Activated T-cell treated with anti-CD3 and anti-CD28 coated beads, Interleukin-2, amount 50 U/mL, for 72 hours (primary cell): ENCODE measurements at regions not wholly inside any gene's neighbourhood (a gene's known extent, or its start where the extent isn't known, plus 50 kb on each side); places are given as distances from the start of the nearest gene placed in this dataset.

Experiments
- ATAC-seq, 2 donors: fragments of 150-1000 bp; cut with Tn5 transposase; replicated peaks in 1 of 2; 2 replicates each; pipeline ENCODE4 v1.10.0; 2021; ENCODE audit warnings: moderate library complexity in 2 of 2, mild to moderate bottlenecking in 1 of 2
- DNase-seq, 2 donors: peaks; one replicate each; pipeline ENCODE4 v3.0.0; 2021 to 2022; ENCODE audit warnings: mixed read lengths in 1 of 2
- H3K27ac Mint-ChIP-seq: one replicate; pipeline ENCODE4 v1.8.0; 2022; ENCODE audit warnings: mild to moderate bottlenecking, moderate library complexity, mixed read lengths
- H3K27me3 Mint-ChIP-seq: one replicate; pipeline ENCODE4 v1.8.0; 2022; ENCODE audit warnings: low read depth, mixed read lengths
- H3K36me3 Mint-ChIP-seq, 2 donors: one replicate each; pipeline ENCODE4 v1.8.0; 2022; ENCODE audit warnings: mixed read lengths in 2 of 2, mild to moderate bottlenecking in 1 of 2; ENCODE audit not compliant: insufficient read depth in 2 of 2
- H3K4me1 Mint-ChIP-seq: one replicate; pipeline ENCODE4 v1.8.0; 2022; ENCODE audit warnings: low read depth, mixed read lengths
- H3K4me3 Mint-ChIP-seq, 2 donors: one replicate each; pipeline ENCODE4 v1.8.0; 2022; ENCODE audit warnings: mild to moderate bottlenecking in 2 of 2, mixed read lengths in 2 of 2, moderate library complexity in 2 of 2
- H3K9me3 Mint-ChIP-seq, 2 donors: one replicate each; pipeline ENCODE4 v1.8.0; 2022; ENCODE audit warnings: mixed read lengths in 2 of 2

GRCh38 chr9:116039312-116039711, 114.3 kb upstream of the PAPPA start:
- H3K27ac Mint-ChIP-seq, result no peak overlapping the region
- no peak for ATAC-seq

GRCh38 chr9:116039893-116040292, 113.7 kb upstream of the PAPPA start:
- DNase-seq, result no peak
- no peak overlapping the region for H3K27ac Mint-ChIP-seq
- no peaks in the 10 kb centered on the region for H3K27me3 Mint-ChIP-seq
- H3K36me3 Mint-ChIP-seq, result no peaks in the 10 kb centered on the region
- H3K4me3 Mint-ChIP-seq, result no peak overlapping the region
- ATAC-seq, result no peak
- no peaks in the 10 kb centered on the region for H3K4me1 Mint-ChIP-seq
- H3K9me3 Mint-ChIP-seq, result peaks cover 0 to 5% of the 10 kb centered on the region in 2 donors

More at GRCh38 chr9:116039312-116039711, 114.3 kb upstream of the PAPPA start:
- Mint-ChIP-seq H3K9me3 (peaks cover 0 to 4% of the 10 kb centered on the region in 2 donors), H3K4me1 (no peaks in the 10 kb centered on the region), H3K4me3 (no peak overlapping the region), H3K36me3 (no peaks in the 10 kb centered on the region), H3K27me3 (no peaks in the 10 kb centered on the region)
- DNase-seq, result no peak

DNA sequence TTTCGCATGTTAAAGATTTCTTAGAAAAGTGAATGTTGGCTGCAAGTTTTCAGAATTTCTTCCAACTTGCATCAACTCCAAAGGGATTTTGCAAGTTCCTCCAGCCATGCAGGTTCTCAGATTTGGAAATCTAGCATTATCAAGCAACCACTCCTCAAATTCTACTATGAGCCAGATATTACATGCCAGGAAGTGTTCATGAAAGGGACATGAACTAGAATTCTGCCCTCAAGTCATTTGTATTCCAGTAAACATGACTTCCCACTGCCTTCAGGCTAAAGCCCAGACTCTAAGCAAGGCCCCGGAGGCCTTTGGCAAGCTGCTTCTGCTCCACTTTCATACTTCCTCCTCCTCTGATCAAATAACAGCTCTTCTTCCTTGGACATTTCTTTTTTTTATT, 111.3 kb upstream of the PAPPA start:
- H3K9me3 Mint-ChIP-seq, result peaks cover 0 to 3% of the 10 kb centered on the region in 2 donors
- no peak overlapping the region for H3K4me3 Mint-ChIP-seq
- H3K27ac Mint-ChIP-seq, result no peak overlapping the region
- ATAC-seq (no peak), DNase-seq (no peak)
- H3K4me1 Mint-ChIP-seq, result no peaks in the 10 kb centered on the region
- H3K27me3 Mint-ChIP-seq, result no peaks in the 10 kb centered on the region
- H3K36me3 Mint-ChIP-seq, result no peaks in the 10 kb centered on the region

GRCh38 chr9:116045083-116045482, 108.5 kb upstream of the PAPPA start:
- peaks cover 0 to 6% of the 10 kb centered on the region in 2 donors for H3K9me3 Mint-ChIP-seq
- H3K4me1 Mint-ChIP-seq, result no peaks in the 10 kb centered on the region
- no peaks in the 10 kb centered on the region for H3K36me3 Mint-ChIP-seq
- no peak overlapping the region for H3K27ac Mint-ChIP-seq
- no peak for DNase-seq
- no peak overlapping the region for H3K4me3 Mint-ChIP-seq
- H3K27me3 Mint-ChIP-seq, result no peaks in the 10 kb centered on the region
- ATAC-seq, result no peak

- H3K4me3 Mint-ChIP-seq, result no peak overlapping the region
- peaks cover 0 to 6% of the 10 kb centered on the region in 2 donors for H3K9me3 Mint-ChIP-seq
- DNase-seq, result no peak
- no peak overlapping the region for H3K27ac Mint-ChIP-seq
- no peaks in the 10 kb centered on the region for H3K4me1 Mint-ChIP-seq
- no peak for ATAC-seq
- no peaks in the 10 kb centered on the region for H3K36me3 Mint-ChIP-seq
- no peaks in the 10 kb centered on the region for H3K27me3 Mint-ChIP-seq
These were observed 105.5 kb upstream of the PAPPA start for GRCh38 chr9:116048081-116048480.

DNA sequence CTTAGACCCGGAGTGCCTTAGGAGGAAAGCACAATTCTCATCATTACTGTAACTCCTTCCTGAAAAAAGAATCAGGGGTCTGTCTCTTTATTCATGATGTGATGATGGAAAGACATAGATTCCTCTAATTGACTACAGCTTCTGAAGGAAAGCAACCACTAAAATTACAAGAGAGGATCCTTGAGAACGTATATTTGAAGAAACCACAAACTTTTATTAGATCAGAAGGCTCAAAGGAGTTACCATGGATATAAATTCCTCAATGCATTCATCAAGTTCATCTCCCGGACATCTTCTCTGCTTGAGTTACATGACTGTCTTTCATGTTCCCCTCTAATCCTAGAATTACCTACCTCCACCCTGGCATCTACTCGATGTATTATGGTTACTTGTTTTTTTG, 104.1 kb upstream of the PAPPA start:
- no peaks in the 10 kb centered on the region for H3K36me3 Mint-ChIP-seq
- no peaks in the 10 kb centered on the region for H3K4me1 Mint-ChIP-seq
- H3K4me3 Mint-ChIP-seq, result no peak overlapping the region
- H3K9me3 Mint-ChIP-seq, result peaks cover 0 to 3% of the 10 kb centered on the region in 2 donors
- ATAC-seq, result no peak
- DNase-seq, result no peak
- no peaks in the 10 kb centered on the region for H3K27me3 Mint-ChIP-seq
- H3K27ac Mint-ChIP-seq, result no peak overlapping the region

DNA sequence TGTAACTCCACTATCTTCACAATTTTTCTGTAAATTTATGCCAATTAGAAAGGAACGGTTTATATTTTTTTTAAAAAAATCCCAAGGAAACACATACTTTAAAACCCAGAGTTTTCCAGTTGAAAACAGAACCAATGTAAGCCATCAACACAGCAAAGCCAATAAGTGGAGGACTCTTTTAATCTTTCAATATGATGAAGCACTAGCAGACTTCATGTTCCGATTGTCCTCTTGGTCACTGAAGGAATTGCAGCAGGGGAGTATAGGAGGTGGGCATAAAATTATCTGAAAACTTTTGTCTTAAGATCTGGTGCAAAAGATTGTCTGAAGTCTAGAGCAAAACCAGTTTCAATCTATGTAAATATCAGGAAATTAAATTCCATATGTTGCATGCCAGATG, 102.1 kb upstream of the PAPPA start:
- H3K4me1 Mint-ChIP-seq, result no peaks in the 10 kb centered on the region
- no peak for DNase-seq
- H3K27ac Mint-ChIP-seq, result no peak overlapping the region
- H3K27me3 Mint-ChIP-seq, result no peaks in the 10 kb centered on the region
- no peak for ATAC-seq
- H3K4me3 Mint-ChIP-seq, result no peak overlapping the region
- peaks cover 3% of the 10 kb centered on the region in 2 donors for H3K9me3 Mint-ChIP-seq
- no peaks in the 10 kb centered on the region for H3K36me3 Mint-ChIP-seq

GRCh38 chr9:116055536-116055935, 98.1 kb upstream of the PAPPA start:
- Mint-ChIP-seq H3K36me3 (no peaks in the 10 kb centered on the region), H3K27ac (no peak overlapping the region), H3K4me1 (no peaks in the 10 kb centered on the region), H3K27me3 (no peaks in the 10 kb centered on the region), H3K9me3 (peaks cover 1 to 3% of the 10 kb centered on the region in 2 donors), H3K4me3 (no peak overlapping the region)
- no peak for DNase-seq
- ATAC-seq, result no peak

- peaks cover 1 to 3% of the 10 kb centered on the region in 2 donors for H3K9me3 Mint-ChIP-seq
- H3K4me1 Mint-ChIP-seq, result no peaks in the 10 kb centered on the region
- H3K27ac Mint-ChIP-seq, result no peak overlapping the region
- no peaks in the 10 kb centered on the region for H3K27me3 Mint-ChIP-seq
- ATAC-seq, result no peak
- DNase-seq, result no peak
- H3K4me3 Mint-ChIP-seq, result no peak overlapping the region
- no peaks in the 10 kb centered on the region for H3K36me3 Mint-ChIP-seq
These were observed 96.2 kb upstream of the PAPPA start for GRCh38 chr9:116057371-116057770.

- no peak for ATAC-seq
- Mint-ChIP-seq H3K36me3 (no peaks in the 10 kb centered on the region), H3K4me1 (no peaks in the 10 kb centered on the region)
These were observed 95.2 kb upstream of the PAPPA start for GRCh38 chr9:116058421-116058820.

GRCh38 chr9:116059466-116059865, 94.1 kb upstream of the PAPPA start:
- Mint-ChIP-seq H3K27me3 (no peaks in the 10 kb centered on the region), H3K4me1 (no peaks in the 10 kb centered on the region), H3K9me3 (peaks cover 3% of the 10 kb centered on the region in 2 donors), H3K4me3 (no peak overlapping the region), H3K27ac (no peak overlapping the region), H3K36me3 (no peaks in the 10 kb centered on the region)
- DNase-seq (no peak), ATAC-seq (no peak)

More at GRCh38 chr9:116058421-116058820, 95.2 kb upstream of the PAPPA start:
- no peak overlapping the region for H3K4me3 Mint-ChIP-seq
- no peaks in the 10 kb centered on the region for H3K27me3 Mint-ChIP-seq
- no peak for DNase-seq
- H3K9me3 Mint-ChIP-seq, result peaks cover 1 to 3% of the 10 kb centered on the region in 2 donors
- no peak overlapping the region for H3K27ac Mint-ChIP-seq

DNA sequence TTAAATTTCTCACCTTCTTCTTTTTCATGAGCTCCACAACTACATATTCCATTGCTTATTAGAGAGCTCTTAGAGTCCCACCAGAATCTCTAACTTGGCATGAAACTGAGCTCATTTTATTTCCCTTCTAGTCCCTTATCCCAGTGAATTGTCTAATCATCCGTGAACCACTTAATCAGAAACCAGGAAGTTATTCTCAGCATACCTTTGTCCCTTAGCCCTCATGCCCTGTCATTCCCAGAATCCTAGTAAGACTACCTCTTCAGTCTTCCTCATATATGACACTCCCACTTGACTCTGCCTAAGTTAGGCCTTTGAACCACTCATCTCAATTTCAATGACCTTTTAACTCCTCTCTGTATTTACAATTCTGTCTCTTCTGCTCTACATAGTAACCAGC, 93.0 kb upstream of the PAPPA start:
- Mint-ChIP-seq H3K4me3 (no peak overlapping the region), H3K4me1 (no peaks in the 10 kb centered on the region), H3K27me3 (no peaks in the 10 kb centered on the region), H3K9me3 (peaks cover 0 to 3% of the 10 kb centered on the region in 2 donors), H3K27ac (no peak overlapping the region), H3K36me3 (no peaks in the 10 kb centered on the region)
- DNase-seq (no peak), ATAC-seq (no peak)

DNA sequence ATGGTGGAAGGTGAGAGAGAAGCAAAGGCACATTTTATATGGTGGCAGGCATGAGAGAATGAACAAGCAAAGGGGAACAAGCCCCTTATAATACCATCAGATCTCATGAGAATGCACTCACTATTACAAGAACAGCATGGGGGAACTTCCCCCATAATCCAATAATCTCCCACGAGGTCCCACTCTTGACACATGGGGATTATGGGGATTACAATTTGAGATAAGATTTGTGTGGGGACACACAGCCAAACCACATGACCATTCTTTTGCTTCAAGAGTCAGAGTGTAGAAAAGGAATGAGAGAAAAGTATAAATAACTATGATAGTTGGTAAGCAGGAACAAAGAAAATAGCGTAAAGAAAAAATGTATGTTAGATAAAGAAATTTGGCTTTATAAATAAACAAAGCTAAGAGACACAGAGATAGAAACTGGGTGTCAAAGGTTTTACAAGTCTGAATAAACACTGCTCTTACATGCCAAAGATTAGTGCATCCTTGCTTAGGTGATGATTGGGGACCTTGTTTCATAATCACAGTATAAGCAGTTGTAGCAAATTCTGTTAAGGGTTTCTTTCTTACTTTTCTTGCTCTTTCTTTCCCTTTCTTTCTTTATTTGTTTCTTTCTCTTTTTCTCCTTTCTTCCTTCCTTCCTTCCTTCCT, 91.9 kb upstream of the PAPPA start:
- Mint-ChIP-seq H3K27ac (no peak overlapping the region), H3K36me3 (no peaks in the 10 kb centered on the region)
- no peak for ATAC-seq

DNA sequence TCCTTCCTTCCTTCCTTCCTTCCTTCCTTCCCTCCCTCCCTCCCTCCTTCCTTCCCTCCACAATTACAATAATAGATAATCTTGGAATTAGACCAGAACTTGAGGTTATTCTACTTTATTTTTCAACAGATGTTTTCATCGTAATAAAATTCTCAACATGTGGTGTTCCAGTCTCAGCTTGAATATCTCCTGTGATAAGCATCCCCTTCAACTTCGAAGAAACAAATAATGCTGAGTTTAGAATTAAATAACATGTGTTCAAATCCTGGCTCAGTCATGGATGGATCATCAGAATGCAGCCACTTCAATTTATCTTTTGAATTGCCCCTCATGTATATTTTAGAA, 91.4 kb upstream of the PAPPA start:
- ATAC-seq, result no peak
- Mint-ChIP-seq H3K9me3 (peaks cover 0 to 3% of the 10 kb centered on the region in 2 donors), H3K4me1 (no peaks in the 10 kb centered on the region)

More for the DNA sequence above, 91.9 kb upstream of the PAPPA start:
- no peaks in the 10 kb centered on the region for H3K27me3 Mint-ChIP-seq
- H3K9me3 Mint-ChIP-seq, result peaks cover 0 to 3% of the 10 kb centered on the region in 2 donors
- no peak overlapping the region for H3K4me3 Mint-ChIP-seq
- H3K4me1 Mint-ChIP-seq, result no peaks in the 10 kb centered on the region
- DNase-seq, result no peak

More for the DNA sequence above, 91.4 kb upstream of the PAPPA start:
- no peak overlapping the region for H3K4me3 Mint-ChIP-seq
- no peak overlapping the region for H3K27ac Mint-ChIP-seq
- no peaks in the 10 kb centered on the region for H3K27me3 Mint-ChIP-seq
- no peak for DNase-seq
- H3K36me3 Mint-ChIP-seq, result no peaks in the 10 kb centered on the region
